K562 (cell line): ENCODE measurements at regions not wholly inside any gene's neighbourhood (a gene's known extent, or its start where the extent isn't known, plus 50 kb on each side); places are given as distances from the start of the nearest gene placed in this dataset.

ENCODE experiments used
- ATAC-seq: fragments of 200-7000 bp; cut with Tn5 transposase; 3 replicates; pipeline ENCODE4 v1.9.1; 2020; ENCODE audit warnings: moderate library complexity
- BruUV-seq: library from RNA; stranded (reverse); fragments of 400-500 nt; replicated peaks from 2 replicates; lab custom pipeline; 2021; lab: Mats Ljungman, UMichigan
- CTCF ChIA-PET: fragments of 300-600 bp; formaldehyde crosslinking; extraction: SDS; loops from one replicate; lab custom pipeline; 2021; ENCODE audit warnings: low intra/inter-chr PET ratio; lab: Yijun Ruan, JAX
- POLR2A ChIA-PET: fragments of 300-600, 350-650 bp; sonication (Branson Sonifier 250); formaldehyde crosslinking; extraction: SDS; loops from one replicate; lab custom pipeline; 2021; ENCODE audit warnings: antibody characterized with exemption, inconsistent platforms; lab: Yijun Ruan, JAX
- DNase-seq, 4 experiments: peaks; one replicate each; pipeline versions ENCODE4 v3.0.0 to v3.0.0-alpha.2; 2011 to 2018; ENCODE audit warnings: low spot score in 3 of 4, mixed read lengths in 3 of 4; ENCODE audit errors: extremely low read depth in 1 of 4
- FAIRE-seq: peaks from 2 replicates; lab custom pipeline; 2011; peaks lifted over from hg19 to GRCh38; lab: Jason Lieb, UNC
- H2AFZ ChIP-seq: 2 replicates; pipeline ENCODE4 v1.6.0; 2011; ENCODE audit warnings: low read depth, low read length, control low read depth, inconsistent platforms
- H3K27ac ChIP-seq: fragments of 200-600 bp; 3 replicates; pipeline ENCODE4 v1.8.0; 2011; ENCODE audit warnings: low read depth, mild to moderate bottlenecking, control low read depth, inconsistent platforms, low read length, moderate library complexity, mixed read lengths; ENCODE audit errors: extremely low read depth
- H3K27me3 ChIP-seq, 2 experiments: fragments of 300-600 bp in 1 of 2; 2 replicates in 1 of 2; 3 replicates in 1 of 2; pipeline versions ENCODE4 v1.6.0 to v1.8.0; 2011; ENCODE audit warnings: inconsistent platforms in 2 of 2, low read length in 2 of 2, mild to moderate bottlenecking in 1 of 2, mixed read lengths in 1 of 2, moderate library complexity in 1 of 2; ENCODE audit not compliant: control insufficient read depth in 2 of 2, insufficient read depth in 2 of 2
- H3K36me3 ChIP-seq: fragments of 300-600 bp; 3 replicates; pipeline ENCODE4 v1.8.0; 2011; ENCODE audit warnings: mild to moderate bottlenecking, low read length, inconsistent platforms; ENCODE audit not compliant: control insufficient read depth, insufficient read depth
- H3K4me1 ChIP-seq, 2 experiments: fragments of 200-600 bp in 1 of 2; replicated peaks in 1 of 2; 2 replicates in 1 of 2; 3 replicates in 1 of 2; pipeline versions ENCODE4 v1.5.1 to v1.8.0; 2011; ENCODE audit warnings: inconsistent platforms in 2 of 2, low read length in 2 of 2, mild to moderate bottlenecking in 1 of 2, mixed read lengths in 1 of 2, moderate library complexity in 1 of 2; ENCODE audit not compliant: control insufficient read depth in 2 of 2, insufficient read depth in 2 of 2
- H3K4me2 ChIP-seq: 2 replicates; pipeline ENCODE4 v1.6.1; 2011; ENCODE audit warnings: low read length, control low read depth, inconsistent platforms, mixed read lengths; ENCODE audit not compliant: insufficient read depth
- H3K4me3 ChIP-seq: fragments of 200-600 bp; sonication (generic), shearing (Covaris generic); 2 replicates; pipeline ENCODE4 v1.5.1; 2016; ENCODE audit warnings: control low read depth, inconsistent platforms
- H3K79me2 ChIP-seq: fragments of 200-600 bp; 3 replicates; pipeline ENCODE4 v1.8.0; 2011; ENCODE audit warnings: low read length, inconsistent platforms; ENCODE audit not compliant: control insufficient read depth, insufficient read depth
- H3K9ac ChIP-seq, 2 experiments: 2 replicates each; pipeline versions ENCODE4 v1.6.0 to v1.6.1; 2011; ENCODE audit warnings: low read depth in 2 of 2, low read length in 2 of 2, control low read depth in 1 of 2, inconsistent platforms in 1 of 2, mild to moderate bottlenecking in 1 of 2, mixed read lengths in 1 of 2; ENCODE audit not compliant: insufficient read depth in 1 of 2
- H3K9me1 ChIP-seq: one replicate; pipeline ENCODE4 v1.6.0; 2011; ENCODE audit warnings: inconsistent platforms, mild to moderate bottlenecking, low read length, moderate library complexity; ENCODE audit not compliant: control insufficient read depth, insufficient read depth
- H3K9me3 ChIP-seq: replicated peaks from 2 replicates; pipeline ENCODE4 v1.5.1; 2011; ENCODE audit warnings: low read depth, low read length, inconsistent platforms; ENCODE audit not compliant: control insufficient read depth, insufficient read depth
- H4K20me1 ChIP-seq: replicated peaks from 2 replicates; pipeline ENCODE4 v1.6.1; 2011; ENCODE audit warnings: low read length, inconsistent platforms, mixed read lengths; ENCODE audit not compliant: control insufficient read depth, insufficient read depth
- EZH2 ChIP-seq: IDR thresholded peaks from 2 replicates; pipeline ENCODE4 v1.6.1; 2012; ENCODE audit warnings: low read depth, mild to moderate bottlenecking, inconsistent platforms, low read length, borderline replicate concordance
- GMEB1 ChIP-seq: fragments of 250-450 bp; sonication (Bioruptor Pico); IDR thresholded peaks from 2 replicates; pipeline ENCODE4 v1.4.0; 2020; ENCODE audit warnings: mild to moderate bottlenecking
- HCFC1 ChIP-seq: IDR thresholded peaks from 2 replicates; pipeline ENCODE4 v1.6.1; 2012; ENCODE audit warnings: low read depth, low read length, improper control_type of control experiment
- MNT ChIP-seq, 2 experiments: fragments of 450-650 bp; conservative IDR thresholded peaks; 2 replicates each; pipeline ENCODE4 v1.6.1; 2017; ENCODE audit warnings: mild to moderate bottlenecking in 2 of 2, moderate library complexity in 2 of 2
- PURB ChIP-seq: sonication (generic); formaldehyde crosslinking; IDR thresholded peaks from 2 replicates; pipeline ENCODE4 v1.9.0; 2021; ENCODE audit warnings: low read depth, mild to moderate bottlenecking, missing genetic modification reagents
- WGBS: fragments of 100-300 bp; shearing (Covaris generic); methylation state at CpG from one replicate; pipeline ENCODE4 v1.1.6; 2016; ENCODE audit warnings: low coverage, mixed read lengths; ENCODE audit not compliant: insufficient coverage; ENCODE audit errors: missing lambda C conversion rate; 5-methylcytosine and 5-hydroxymethylcytosine counted together
- in situ Hi-C: fragments of 300-500 bp; cut with MboI; formaldehyde crosslinking; loops from 4 replicates; pipeline ENCODE4 v1.15.0; 2018; ENCODE audit warnings: inconsistent platforms, mixed read lengths
- intact Hi-C: fragments of 100-400 bp; cut with micrococcal nuclease; formaldehyde crosslinking; loops from 2 replicates; pipeline ENCODE4 v1.14.2; 2022

- TF ChIP-seq PURB (CRISPR knock-in tag) (no peak), MNT (conservative IDR thresholded peaks at IDR 0.05) (no peak)
- BruUV-seq, result no TSS peak
- Histone ChIP-seq H3K27ac (no peak overlapping the region), H2AFZ (no peak overlapping the region), H4K20me1 (no peaks in the 10 kb centered on the region), H3K9me3 (no peaks in the 10 kb centered on the region), H3K9me1 (no peaks in the 10 kb centered on the region), H3K4me1 (no peaks in the 10 kb centered on the region), H3K4me3 (no peak overlapping the region), H3K36me3 (no peaks in the 10 kb centered on the region), H3K27me3 (no peaks in the 10 kb centered on the region), H3K79me2 (no peaks in the 10 kb centered on the region), H3K4me2 (no peak overlapping the region), H3K9ac (no peak overlapping the region)
- ATAC-seq (no peak), FAIRE-seq (no peak), DNase-seq (no peak)
- 0% methylated on average over 5 of the region's 5 CpGs for WGBS
- ChIA-PET CTCF (no interaction called here), POLR2A (no interaction called here)
- intact Hi-C loops, result no loop called here
- in situ Hi-C loops, result no loop called here
Observed at GRCh38 chr2:138237667-138238384, 263.7 kb upstream of the SPOPL start.

GRCh38 chr2:138238908-138239307 is 262.7 kb upstream of the SPOPL start:
- in situ Hi-C loops, result no loop called here
- no peak overlapping the region for H3K27ac ChIP-seq
- H4K20me1 ChIP-seq, result no peaks in the 10 kb centered on the region
- H3K9me3 ChIP-seq, result no peaks in the 10 kb centered on the region
- FAIRE-seq (no peak), ATAC-seq (no peak), DNase-seq (no peak)
- no peaks in the 10 kb centered on the region for H3K36me3 ChIP-seq
- intact Hi-C loops, result no loop called here
- no peaks in the 10 kb centered on the region for H3K79me2 ChIP-seq
- H3K27me3 ChIP-seq, result no peaks in the 10 kb centered on the region
- POLR2A ChIA-PET, result no interaction called here
- no peaks in the 10 kb centered on the region for H3K9me1 ChIP-seq
- no TSS peak for BruUV-seq
- H3K4me1 ChIP-seq, result no peaks in the 10 kb centered on the region
- H3K9ac ChIP-seq, result no peak overlapping the region
- no peak overlapping the region for H3K4me2 ChIP-seq
- H3K4me3 ChIP-seq, result no peak overlapping the region
- CTCF ChIA-PET, result no interaction called here
- H2AFZ ChIP-seq, result no peak overlapping the region
- TF ChIP-seq EZH2 (no peak), GMEB1 (no peak), HCFC1 (no peak)
